GM12878 (cell line): ENCODE measurements at regions not wholly inside any gene's neighbourhood (a gene's known extent, or its start where the extent isn't known, plus 50 kb on each side); places are given as distances from the start of the nearest gene placed in this dataset.

Source experiments
- ATAC-seq: fragments of 200-7000 bp; cut with Tn5 transposase; 3 replicates; pipeline ENCODE4 v1.9.1; 2020; ENCODE audit warnings: mild to moderate bottlenecking, moderate library complexity
- BruUV-seq: library from RNA; stranded (reverse); fragments of 400-500 nt; replicated peaks from 2 replicates; lab custom pipeline; 2021; lab: Mats Ljungman, UMichigan
- CTCF ChIA-PET: fragments of 300-600 bp; sonication (Branson Sonifier 250); formaldehyde crosslinking; extraction: SDS; loops from one replicate; lab custom pipeline; 2021; ENCODE audit warnings: inconsistent platforms; lab: Yijun Ruan, JAX
- POLR2A ChIA-PET: fragments of 350-600 bp; formaldehyde crosslinking; extraction: SDS; loops from one replicate; lab custom pipeline; 2021; ENCODE audit warnings: inconsistent platforms; lab: Charles Lee
- RAD21 ChIA-PET: fragments of 300-600 bp; sonication (Branson Sonifier 250); formaldehyde crosslinking; loops from one replicate; lab custom pipeline; 2023; ENCODE audit warnings: antibody characterized with exemption; ENCODE audit not compliant: unreplicated experiment; lab: Charles Lee
- SMC1A ChIA-PET: fragments of 300-600 bp; sonication (Branson Sonifier 250); formaldehyde crosslinking; loops from one replicate; lab custom pipeline; 2023; ENCODE audit not compliant: unreplicated experiment, uncharacterized antibody; lab: Charles Lee
- DNase-seq: peaks from one replicate; pipeline ENCODE4 v3.0.0-alpha.2; 2011; ENCODE audit warnings: low read depth, low spot score
- FAIRE-seq: peaks from 3 replicates; lab custom pipeline; 2011; peaks lifted over from hg19 to GRCh38; lab: Jason Lieb, UNC
- H2AFZ ChIP-seq: 2 replicates; pipeline ENCODE4 v1.6.0; 2011; ENCODE audit warnings: low read depth, low read length, control low read depth; ENCODE audit not compliant: control insufficient read depth
- H3K27ac ChIP-seq: 2 replicates; pipeline ENCODE4 v1.5.1; 2011; ENCODE audit warnings: control low read depth; ENCODE audit not compliant: control insufficient read depth, insufficient read depth
- H3K27me3 ChIP-seq, 2 experiments: replicated peaks in 1 of 2; 2 replicates each; pipeline versions ENCODE4 v1.6.0 to v1.6.1; 2011; ENCODE audit warnings: low read length in 1 of 2; ENCODE audit not compliant: control insufficient read depth in 2 of 2, insufficient read depth in 2 of 2
- H3K36me3 ChIP-seq, 2 experiments: 2 replicates each; pipeline ENCODE4 v1.5.1; 2011; ENCODE audit warnings: low read length in 1 of 2; ENCODE audit not compliant: control insufficient read depth in 2 of 2, insufficient read depth in 2 of 2
- H3K4me1 ChIP-seq: 2 replicates; pipeline ENCODE4 v1.6.1; 2011; ENCODE audit warnings: mild to moderate bottlenecking, low read length, moderate library complexity, mixed read lengths; ENCODE audit not compliant: control insufficient read depth, insufficient read depth
- H3K4me2 ChIP-seq: 2 replicates; pipeline ENCODE4 v1.6.0; 2011; ENCODE audit warnings: control low read depth; ENCODE audit not compliant: control insufficient read depth, insufficient read depth
- H3K4me3 ChIP-seq: fragments of 200-600 bp; sonication (generic); 2 replicates; pipeline ENCODE4 v1.5.1; 2016
- H3K79me2 ChIP-seq: 2 replicates; pipeline ENCODE4 v1.6.0; 2011; ENCODE audit warnings: low read length; ENCODE audit not compliant: control insufficient read depth, insufficient read depth
- H3K9ac ChIP-seq: 2 replicates; pipeline ENCODE4 v1.8.0; 2011; ENCODE audit warnings: low read length, control low read depth, mixed read lengths; ENCODE audit not compliant: control insufficient read depth, insufficient read depth
- H3K9me3 ChIP-seq: replicated peaks from 3 replicates; pipeline ENCODE4 v1.5.1; 2011; ENCODE audit warnings: mild to moderate bottlenecking, low read length; ENCODE audit not compliant: control insufficient read depth, insufficient read depth
- H4K20me1 ChIP-seq: 2 replicates; pipeline ENCODE4 v1.6.0; 2011; ENCODE audit not compliant: control insufficient read depth, insufficient read depth
- CHD2 ChIP-seq: IDR thresholded peaks from 2 replicates; pipeline ENCODE4 v1.6.1; 2011; ENCODE audit warnings: low read depth, low read length, improper control_type of control experiment, borderline replicate concordance
- ETV6 ChIP-seq, 2 experiments: fragments of 450-650 bp in 1 of 2; IDR thresholded peaks in 1 of 2; conservative IDR thresholded peaks in 1 of 2; 2 replicates each; pipeline ENCODE4 v1.6.1; 2014; ENCODE audit warnings: antibody characterized with exemption in 1 of 2, borderline replicate concordance in 1 of 2, low read depth in 1 of 2, mild to moderate bottlenecking in 1 of 2, moderate library complexity in 1 of 2
- MYC ChIP-seq: IDR thresholded peaks from 2 replicates; pipeline ENCODE4 v1.6.1; 2011; ENCODE audit warnings: mild to moderate bottlenecking, low read length, moderate library complexity, inconsistent platforms; ENCODE audit not compliant: insufficient read depth, insufficient replicate concordance, insufficient read length, severe bottlenecking
- NFIC ChIP-seq: IDR thresholded peaks from 2 replicates; pipeline ENCODE4 v1.6.1; 2012; ENCODE audit warnings: low read depth, mild to moderate bottlenecking, inconsistent platforms, low read length, moderate library complexity
- PAX8 ChIP-seq: fragments of 450-650 bp; IDR thresholded peaks from 2 replicates; pipeline ENCODE4 v1.6.1; 2017; ENCODE audit warnings: mild to moderate bottlenecking, moderate library complexity
- SIX5 ChIP-seq: IDR thresholded peaks from 2 replicates; pipeline ENCODE4 v1.6.1; 2011; ENCODE audit warnings: mild to moderate bottlenecking, low read depth, low read length, moderate library complexity; ENCODE audit not compliant: severe bottlenecking
- SMARCA5 ChIP-seq: fragments of 450-650 bp; IDR thresholded peaks from 2 replicates; pipeline ENCODE4 v1.6.1; 2017; ENCODE audit warnings: mild to moderate bottlenecking
- YY1 ChIP-seq: IDR thresholded peaks from 2 replicates; pipeline ENCODE4 v1.6.1; 2011; ENCODE audit warnings: low read depth, mild to moderate bottlenecking, low read length
- WGBS: methylation state at CpG from one replicate; pipeline ENCODE4 v1.1.6; 2016; ENCODE audit warnings: low lambda C conversion rate; ENCODE audit not compliant: insufficient replicate concordance, insufficient coverage; ENCODE audit errors: missing lambda C conversion rate; 5-methylcytosine and 5-hydroxymethylcytosine counted together
- in situ Hi-C: fragments of 300-500 bp; cut with MboI; formaldehyde crosslinking; loops from 9 replicates; pipeline ENCODE4 v1.14.3; 2018; ENCODE audit warnings: mixed read lengths
- intact Hi-C: fragments of 100-400 bp; cut with micrococcal nuclease; formaldehyde crosslinking; loops from one replicate; pipeline ENCODE4 v1.14.2; 2022; ENCODE audit not compliant: unreplicated experiment

DNA sequence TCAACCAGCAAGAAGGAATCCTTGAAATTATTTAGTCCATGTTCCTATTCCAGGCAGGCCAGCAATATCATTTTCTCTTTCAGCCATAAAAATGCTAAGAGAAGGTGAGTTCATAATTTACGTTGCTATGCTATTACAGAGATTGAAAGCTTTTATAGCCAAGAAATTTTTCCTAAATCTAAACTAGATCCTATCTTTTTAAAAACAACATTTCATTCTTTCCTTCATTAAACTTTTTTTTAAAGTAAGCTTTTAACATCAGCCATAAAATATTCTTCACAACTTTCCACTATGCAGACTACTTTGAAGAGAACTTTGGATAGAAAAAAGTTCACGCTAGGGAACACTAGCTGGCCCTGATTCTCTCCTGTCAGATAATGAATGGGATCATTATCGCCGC, 159.8 kb downstream of the RPS12 start:
- POLR2A ChIA-PET: no interaction called here
- BruUV-seq: no TSS peak
- H3K27ac ChIP-seq: no peak overlapping the region

DNA sequence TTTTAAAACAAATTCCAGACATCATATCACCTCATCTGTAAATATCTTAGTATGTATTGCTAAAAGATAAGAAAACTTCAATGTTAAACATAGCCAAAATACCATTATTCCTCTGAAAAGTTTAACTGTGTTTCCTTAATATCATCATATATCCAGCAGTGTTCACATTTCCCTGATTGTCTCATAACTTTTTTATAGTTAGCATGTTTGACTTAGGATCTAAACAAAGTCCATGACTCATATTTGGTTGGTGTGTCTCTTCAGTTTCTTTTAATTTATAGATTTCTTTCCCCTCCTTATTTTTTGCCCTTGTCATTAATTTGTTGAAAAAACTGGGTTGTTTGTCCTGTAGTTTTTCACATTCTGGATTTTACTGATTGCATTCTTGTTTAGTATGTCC, 163.0 kb downstream of the RPS12 start:
- no peak overlapping the region for H3K27ac ChIP-seq
- in situ Hi-C loops: no loop called here
- no peak for DNase-seq
- no peaks in the 10 kb centered on the region for H3K27me3 ChIP-seq
- no peak overlapping the region for H3K9ac ChIP-seq
- no peaks in the 10 kb centered on the region for H4K20me1 ChIP-seq
- H3K4me2 ChIP-seq: no peak overlapping the region
- ChIA-PET RAD21 (no interaction called here), SMC1A (no interaction called here), POLR2A (no interaction called here), CTCF (no interaction called here)
- intact Hi-C loops: no loop called here
- no peak for ATAC-seq
- H3K36me3 ChIP-seq: no peaks in the 10 kb centered on the region
- H2AFZ ChIP-seq: no peak overlapping the region
- no peak overlapping the region for H3K4me3 ChIP-seq
- BruUV-seq: no TSS peak
- H3K9me3 ChIP-seq: no peaks in the 10 kb centered on the region
- H3K79me2 ChIP-seq: no peaks in the 10 kb centered on the region
- H3K4me1 ChIP-seq: no peaks in the 10 kb centered on the region
- FAIRE-seq: no peak
- TF ChIP-seq YY1: no peak

More for the DNA sequence above, 159.8 kb downstream of the RPS12 start:
- H3K4me1 ChIP-seq: no peaks in the 10 kb centered on the region
- CTCF ChIA-PET: interaction anchor here (2.3 kb wide), 1 partner anchor 10 kb away, joined by 8 read pairs; no protein-coding TSS in a partner anchor
- no peak for TF ChIP-seq PAX8
- no peak for TF ChIP-seq NFIC
- TF ChIP-seq SMARCA5: no peak
- TF ChIP-seq CHD2: no peak
- no peak for TF ChIP-seq MYC
- TF ChIP-seq SIX5: no peak
- TF ChIP-seq ETV6 (conservative IDR thresholded peaks at IDR 0.05 in 1 of 2, IDR thresholded peaks at IDR 0.05 in 1 of 2; ENCODE audit: borderline replicate concordance in 1 of 2, low read depth in 1 of 2): no peak
- TF ChIP-seq, all 136 proteins: peak for 0
- ChIA-PET RAD21 (no interaction called here), SMC1A (no interaction called here)
- DNase-seq (no peak), ATAC-seq (no peak), FAIRE-seq (no peak)
- no peak overlapping the region for H3K4me3 ChIP-seq
- no peaks in the 10 kb centered on the region for H3K27me3 ChIP-seq
- in situ Hi-C loops: no loop called here
- no peaks in the 10 kb centered on the region for H3K36me3 ChIP-seq
- no peak overlapping the region for H2AFZ ChIP-seq
- intact Hi-C loops: no loop called here
- no peaks in the 10 kb centered on the region for H3K79me2 ChIP-seq
- no peak overlapping the region for H3K9ac ChIP-seq
- no peak overlapping the region for H3K4me2 ChIP-seq
- no peaks in the 10 kb centered on the region for H4K20me1 ChIP-seq
- H3K9me3 ChIP-seq: no peaks in the 10 kb centered on the region
- WGBS: 39% methylated on average over 4 of the region's 4 CpGs
